ENCODE measurements at regions not wholly inside any gene's neighbourhood (a gene's known extent, or its start where the extent isn't known, plus 50 kb on each side); places are given as distances from the start of the nearest gene placed in this dataset.

GRCh38 chr3:159832024-159832423 lies 156.6 kb upstream of the IL12A start:
- H3K4me3 ChIP-seq (ENCODE audit: control insufficient read depth, low read depth, low read length), result no peak overlapping the region
- DNase-seq (ENCODE audit: low read depth), result no peak
- TF ChIP-seq CTCF (IDR thresholded peaks at IDR 0.05; ENCODE audit: control insufficient read depth, insufficient read depth, low read depth, low read length, missing control alignments), result no peak

GRCh38 chr3:159835126-159835525 lies 153.5 kb upstream of the IL12A start:
- no peak for TF ChIP-seq CTCF (IDR thresholded peaks at IDR 0.05; ENCODE audit: control insufficient read depth, insufficient read depth, low read depth, low read length, missing control alignments)
- no peak overlapping the region for H3K4me3 ChIP-seq (ENCODE audit: control insufficient read depth, low read depth, low read length)
- no peak for DNase-seq (ENCODE audit: low read depth)

- no peak for DNase-seq (ENCODE audit: low read depth)
- H3K4me3 ChIP-seq (ENCODE audit: control insufficient read depth, low read depth, low read length), result no peak overlapping the region
- TF ChIP-seq CTCF (IDR thresholded peaks at IDR 0.05; ENCODE audit: control insufficient read depth, insufficient read depth, low read depth, low read length, missing control alignments), result no peak
Measured at GRCh38 chr3:159837725-159838124, 150.9 kb upstream of the IL12A start.

- H3K4me3 ChIP-seq (ENCODE audit: control insufficient read depth, low read depth, low read length), result no peak overlapping the region
- TF ChIP-seq CTCF (IDR thresholded peaks at IDR 0.05; ENCODE audit: control insufficient read depth, insufficient read depth, low read depth, low read length, missing control alignments), result no peak
- no peak for DNase-seq (ENCODE audit: low read depth)
Measured at GRCh38 chr3:159838938-159839337, 149.7 kb upstream of the IL12A start.

- no peak for DNase-seq (ENCODE audit: low read depth)
- H3K4me3 ChIP-seq (ENCODE audit: control insufficient read depth, low read depth, low read length), result no peak within 1 kb of the TSS
- no peak for TF ChIP-seq CTCF (IDR thresholded peaks at IDR 0.05; ENCODE audit: control insufficient read depth, insufficient read depth, low read depth, low read length, missing control alignments)
Measured at GRCh38 chr3:159839561-159840379, 148.9 kb upstream of the IL12A start, which contains the start of gene SCHIP1. TSS of gene SCHIP1 (plus strand) at chr3:159839861.

GRCh38 chr3:159840703-159841299 lies 147.8 kb upstream of the IL12A start:
- DNase-seq (ENCODE audit: low read depth), result no peak
- no peak overlapping the region for H3K4me3 ChIP-seq (ENCODE audit: control insufficient read depth, low read depth, low read length)
- no peak for TF ChIP-seq CTCF (IDR thresholded peaks at IDR 0.05; ENCODE audit: control insufficient read depth, insufficient read depth, low read depth, low read length, missing control alignments)
